HG03442 (cell line): ENCODE measurements at regions not wholly inside any gene's neighbourhood (a gene's known extent, or its start where the extent isn't known, plus 50 kb on each side); places are given as distances from the start of the nearest gene placed in this dataset.
"Not testable (repeated sequence)": the region's sequence is repeated elsewhere in the genome, so short reads cannot be mapped to it uniquely, and the experiment has no call there.

Experiments used
- ATAC-seq: cut with Tn5 transposase; IDR thresholded peaks from one replicate; pipeline ENCODE4 v1.9.1; 2021; ENCODE audit warnings: mild to moderate bottlenecking, moderate library complexity; ENCODE audit not compliant: unreplicated experiment

DNA sequence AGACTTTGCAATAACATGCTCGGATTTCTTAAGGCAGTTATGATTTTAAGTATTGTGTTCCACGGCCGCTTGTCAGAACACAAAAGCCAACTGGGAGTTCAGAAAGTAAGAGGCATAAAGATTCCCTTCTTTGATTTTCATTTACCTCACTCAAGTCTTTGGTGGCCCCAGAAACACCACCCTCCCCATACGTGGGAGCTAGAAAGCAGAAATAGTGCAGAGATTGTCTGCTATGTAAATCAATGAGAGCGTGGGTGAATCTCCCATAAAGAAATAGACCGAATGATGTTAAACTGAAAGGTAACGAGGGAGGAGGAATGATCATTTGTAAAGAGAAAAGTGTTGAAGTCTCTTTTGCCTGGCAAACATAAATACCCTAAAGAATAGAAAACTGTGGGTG is 322.1 kb upstream of the ETAA1 start:
- no peak for ATAC-seq

DNA sequence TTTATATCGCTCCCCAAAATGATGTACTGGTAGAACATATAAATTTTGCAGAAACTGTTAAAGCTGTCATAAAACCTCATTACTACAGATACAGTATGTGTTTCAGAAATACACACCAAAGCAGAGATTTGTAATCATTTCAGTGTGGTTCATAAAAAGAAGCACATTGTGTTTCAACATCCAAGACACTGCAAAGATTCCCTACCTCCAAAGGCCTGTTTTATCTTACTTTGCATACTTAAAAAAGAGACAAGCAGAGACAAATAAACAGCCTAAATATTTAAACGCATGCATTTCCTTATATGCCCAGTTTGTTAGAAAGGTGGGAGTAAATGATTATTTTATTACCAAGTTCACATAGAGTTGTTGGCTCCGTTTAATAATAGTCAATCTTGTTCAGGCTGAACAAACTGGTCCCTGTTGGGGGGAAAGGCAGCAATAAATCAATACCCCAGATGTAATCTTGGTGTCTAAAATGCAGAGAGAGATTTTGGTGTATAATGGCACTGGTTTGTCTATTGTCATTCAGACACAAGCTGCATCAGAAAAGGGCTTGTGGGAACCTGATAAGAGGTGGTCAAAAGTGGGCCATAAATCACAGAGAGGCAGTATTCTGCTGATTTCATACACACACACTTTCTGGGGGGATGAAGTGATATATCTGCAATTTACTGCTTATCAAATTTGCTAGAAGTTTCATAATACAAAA is 321.4 kb upstream of the ETAA1 start:
- ATAC-seq, result no peak

DNA sequence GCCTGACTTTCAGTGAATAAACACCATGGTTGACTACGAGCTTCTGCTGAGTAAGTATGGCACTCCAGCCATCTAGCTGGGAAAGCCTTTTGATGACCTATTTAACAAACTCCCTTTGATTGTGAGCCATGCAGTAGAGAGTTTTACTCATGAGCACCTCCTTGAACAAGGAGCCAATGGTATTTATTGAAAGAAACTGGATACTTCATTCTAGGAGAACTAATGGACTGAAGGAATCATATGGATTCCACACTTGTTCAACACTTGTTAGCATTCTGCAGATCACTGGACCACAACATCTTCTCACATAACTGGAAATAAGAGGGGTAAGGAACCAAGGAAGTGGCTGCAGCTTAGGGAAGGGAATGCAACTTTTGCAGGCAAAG is 320.9 kb upstream of the ETAA1 start:
- ATAC-seq, result no peak

DNA sequence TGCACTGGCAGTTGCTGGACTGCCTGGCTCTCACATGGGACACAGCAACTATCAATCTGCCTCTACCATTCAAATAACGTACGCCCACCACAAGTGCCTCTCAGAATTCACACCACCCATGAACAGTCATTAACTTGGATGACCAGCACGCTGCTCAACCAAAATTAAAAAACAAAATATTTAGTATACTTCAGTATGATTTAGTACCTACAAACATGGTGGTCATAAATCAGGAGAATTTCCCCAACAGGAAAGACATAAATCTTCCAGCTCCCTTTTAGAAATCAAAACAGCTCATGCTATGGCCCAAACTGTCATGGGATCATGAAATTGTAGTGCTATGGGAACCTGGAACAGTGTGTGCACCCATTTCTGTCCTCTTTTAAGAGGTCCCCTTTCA is 317.4 kb upstream of the ETAA1 start:
- no peak for ATAC-seq

DNA sequence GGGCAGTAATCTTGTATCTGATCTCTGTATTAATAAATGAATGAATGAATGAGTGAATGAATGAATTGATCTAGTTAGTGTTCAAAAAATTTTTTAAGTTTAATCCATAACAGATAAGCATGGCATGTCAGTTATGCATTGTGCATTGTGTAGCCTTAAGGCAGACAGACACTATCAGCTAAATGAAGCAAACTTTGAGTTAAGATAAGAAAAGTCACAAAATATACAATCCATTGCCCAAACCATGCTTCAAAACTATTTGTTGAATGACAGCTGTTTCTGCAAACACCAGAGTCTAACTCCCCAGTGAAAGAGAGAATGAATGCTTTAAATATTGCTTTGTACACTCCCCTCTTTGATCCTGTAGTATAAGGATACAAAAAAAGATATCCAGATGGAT is 314.3 kb upstream of the ETAA1 start:
- no peak for ATAC-seq

DNA sequence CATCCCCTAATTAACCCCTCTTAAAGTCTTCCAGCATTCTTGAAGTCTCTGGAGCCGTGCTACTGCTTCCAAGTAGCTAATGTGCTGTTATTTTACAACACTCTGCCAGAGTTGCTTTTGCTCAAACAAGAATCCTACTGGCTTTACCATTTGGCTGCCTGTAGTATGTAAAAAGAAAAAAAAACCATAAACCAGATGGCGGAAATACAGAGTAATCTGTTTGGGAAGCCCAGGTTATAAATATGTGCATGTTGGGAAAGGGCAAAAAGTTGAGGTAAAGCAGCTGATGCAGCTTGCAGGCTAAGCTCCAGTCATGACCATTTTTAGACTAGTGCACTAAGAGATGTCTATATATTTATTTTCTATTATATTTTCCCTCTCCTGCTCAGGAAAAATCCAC is 313.2 kb upstream of the ETAA1 start:
- no peak for ATAC-seq

DNA sequence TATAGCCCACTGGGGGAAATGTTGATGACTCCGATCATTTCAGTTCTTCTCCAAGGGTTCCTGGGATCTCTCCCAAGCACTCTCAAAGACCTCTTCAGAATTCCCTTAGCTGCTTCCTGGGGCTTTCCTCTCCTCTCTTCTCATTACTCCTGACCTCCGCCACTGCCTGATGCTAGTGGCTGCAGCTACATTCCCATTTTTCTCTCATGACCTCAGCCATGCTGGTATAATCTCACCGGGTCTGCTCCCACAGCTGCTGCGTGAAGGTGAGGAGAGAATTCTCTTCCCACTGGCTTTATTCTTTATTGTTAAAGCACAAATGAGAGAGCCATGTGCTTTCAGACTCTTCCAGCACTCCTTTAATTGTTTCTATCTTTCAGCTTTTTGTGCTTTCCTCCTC is 312.0 kb upstream of the ETAA1 start:
- no peak for ATAC-seq

DNA sequence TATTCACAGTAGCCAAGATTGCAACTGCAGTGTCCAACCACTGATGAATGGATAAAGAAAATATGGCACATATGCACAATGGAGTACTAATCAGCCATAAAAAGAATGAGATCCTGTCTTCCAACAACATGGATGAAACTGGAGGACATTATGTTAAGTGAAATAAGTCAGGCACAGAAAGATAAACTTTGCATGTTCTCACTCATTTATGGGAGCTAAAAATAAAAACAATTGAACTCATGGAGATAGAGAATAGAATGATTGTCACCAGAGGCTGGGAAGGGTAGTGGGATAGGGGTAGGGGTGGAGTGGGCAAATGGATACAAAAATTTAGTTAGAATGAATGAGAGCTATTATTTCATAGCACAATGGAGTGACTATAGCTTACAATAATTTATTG is 305.5 kb upstream of the ETAA1 start:
- no peak for ATAC-seq

DNA sequence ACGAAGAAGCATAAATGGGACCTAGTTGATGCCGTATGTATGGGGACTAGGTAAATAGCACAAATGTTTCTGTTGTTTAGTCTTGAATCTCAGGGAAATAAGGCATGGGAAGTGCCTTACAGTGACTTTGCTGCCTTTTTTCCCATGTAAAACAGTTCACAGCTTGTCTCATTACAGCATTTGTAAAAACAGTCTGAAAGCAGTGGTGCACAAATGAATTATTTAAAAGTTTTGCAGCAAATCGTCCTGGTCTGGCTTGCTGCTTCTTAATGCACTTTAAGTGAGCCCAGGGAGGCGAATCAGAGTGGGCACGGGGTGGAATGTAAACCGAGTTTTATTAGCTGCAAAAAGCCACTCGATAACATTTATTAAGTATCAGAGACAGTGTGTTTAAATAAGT is 302.0 kb upstream of the ETAA1 start:
- ATAC-seq, result no peak

DNA sequence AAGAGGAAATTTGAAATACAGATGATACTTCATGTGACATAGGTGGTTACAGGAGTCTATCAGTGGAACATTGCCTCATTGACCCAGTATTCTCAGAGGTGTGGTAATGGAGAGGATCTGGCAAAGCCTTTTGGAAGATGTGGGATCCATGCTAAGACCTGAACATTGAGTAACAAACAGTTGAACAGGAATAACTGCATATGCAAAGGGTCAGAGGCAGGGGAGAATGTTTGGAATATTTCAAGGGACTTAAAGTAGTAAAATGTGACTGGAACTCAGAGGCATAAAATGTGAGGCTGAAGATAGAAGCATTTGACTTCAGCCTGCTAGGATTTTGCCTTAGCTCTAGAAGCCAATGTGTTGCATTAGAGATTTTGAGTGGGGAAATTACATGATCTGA is 300.2 kb upstream of the ETAA1 start:
- no peak for ATAC-seq

DNA sequence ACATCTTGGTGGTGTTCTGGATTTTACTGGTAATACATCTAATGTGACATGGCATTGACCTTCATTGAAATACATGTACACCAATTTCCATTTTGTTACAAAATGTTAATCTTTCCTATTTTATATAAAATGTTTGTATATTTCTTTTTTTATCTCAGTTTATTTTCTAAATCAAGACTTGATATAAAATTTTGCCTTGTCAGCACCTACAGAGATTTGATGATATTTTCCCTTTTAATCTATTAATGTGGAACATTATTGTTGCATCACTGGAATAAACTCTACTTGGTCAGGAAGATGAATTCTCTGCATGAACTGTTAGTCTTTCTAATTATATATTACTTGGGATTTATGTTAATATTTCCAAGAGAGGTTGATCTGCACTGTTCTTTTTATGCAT is 294.0 kb upstream of the ETAA1 start:
- ATAC-seq, result no peak

DNA sequence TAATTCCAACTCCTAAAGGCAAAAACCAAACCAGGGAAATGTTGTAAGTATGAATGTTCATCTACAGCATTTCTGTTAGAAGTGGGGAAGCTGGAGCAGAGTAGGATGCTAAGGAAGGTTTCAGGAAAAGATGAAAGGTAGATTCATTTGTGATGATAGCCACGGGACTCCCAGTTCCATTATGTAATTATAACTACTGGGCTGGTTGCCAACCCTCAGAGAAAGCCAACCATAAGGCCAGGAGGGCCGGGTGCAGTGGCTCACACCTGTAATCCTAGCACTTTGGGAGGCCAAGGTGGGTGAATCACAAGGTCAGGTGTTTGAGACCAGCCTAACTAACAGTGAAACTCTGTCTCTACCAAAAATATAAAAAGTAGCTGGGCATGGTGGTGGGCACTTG is 288.9 kb upstream of the ETAA1 start:
- no peak for ATAC-seq

DNA sequence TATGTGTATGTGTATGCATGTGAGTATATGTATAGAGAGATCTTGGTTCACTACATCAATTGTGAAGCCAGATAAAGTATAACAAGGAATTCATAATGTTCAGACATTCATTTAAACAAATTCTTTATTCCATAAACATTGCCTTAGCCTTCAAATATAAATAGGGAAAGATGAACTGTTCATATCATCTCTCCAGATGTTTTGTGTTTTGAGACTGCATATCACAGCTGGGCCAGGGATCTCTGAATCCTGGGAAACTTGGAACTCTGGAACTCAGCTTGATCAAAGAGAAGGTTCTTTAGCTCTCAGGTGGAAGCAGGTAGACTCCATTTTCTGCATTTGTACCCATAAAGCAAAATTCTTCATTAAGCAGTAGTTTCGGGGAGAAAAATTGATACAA is 272.6 kb upstream of the ETAA1 start:
- ATAC-seq, result no peak

DNA sequence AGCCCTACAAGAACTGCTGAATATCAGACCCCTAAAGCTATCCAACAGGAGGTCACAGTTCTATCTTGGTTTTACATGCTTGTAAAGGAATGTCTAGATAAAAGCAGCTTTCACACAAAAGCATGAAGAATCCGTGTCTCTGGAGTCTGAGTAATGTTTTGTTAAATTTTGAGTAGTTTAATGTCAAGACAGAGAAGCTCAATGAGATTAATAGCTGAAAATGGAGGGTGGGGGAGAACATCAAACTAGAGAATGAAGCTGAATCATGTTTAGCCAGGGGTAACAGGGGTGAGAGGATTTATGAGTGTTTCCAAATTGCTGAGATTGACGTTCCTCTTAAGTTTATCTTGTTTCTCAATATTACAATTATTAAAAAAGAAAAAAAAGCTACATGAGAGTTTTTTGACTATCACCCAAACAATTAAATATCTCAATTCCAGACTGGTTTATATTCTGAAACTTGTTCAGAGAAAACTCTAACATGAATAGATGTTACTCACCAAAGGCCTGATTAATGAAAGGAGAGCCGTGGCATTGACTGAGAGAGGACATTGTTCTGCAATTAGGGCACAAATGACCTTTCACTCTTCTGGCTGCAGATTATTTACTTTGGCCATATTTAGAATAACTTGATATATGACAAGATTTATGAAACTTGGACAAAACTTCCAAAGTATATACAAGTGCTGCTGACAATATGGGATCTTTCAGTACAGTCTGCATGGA is 266.4 kb upstream of the ETAA1 start:
- no peak for ATAC-seq

DNA sequence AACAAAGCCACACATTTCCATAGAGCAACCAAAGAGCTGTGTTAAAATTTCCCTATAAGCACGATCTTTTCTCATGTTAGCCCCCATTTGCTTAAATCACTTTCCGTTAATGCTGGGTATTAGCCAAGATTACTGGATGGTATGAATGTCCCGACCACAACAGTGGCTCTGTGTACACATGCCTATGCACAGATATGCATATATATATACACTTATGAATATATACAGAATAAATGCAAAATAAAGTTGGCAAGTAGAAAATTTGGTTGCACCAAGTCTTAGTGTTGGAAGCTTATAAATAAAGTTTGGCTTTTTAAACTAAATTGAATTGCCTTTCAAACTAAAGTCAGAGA is 265.9 kb upstream of the ETAA1 start:
- ATAC-seq, result no peak

DNA sequence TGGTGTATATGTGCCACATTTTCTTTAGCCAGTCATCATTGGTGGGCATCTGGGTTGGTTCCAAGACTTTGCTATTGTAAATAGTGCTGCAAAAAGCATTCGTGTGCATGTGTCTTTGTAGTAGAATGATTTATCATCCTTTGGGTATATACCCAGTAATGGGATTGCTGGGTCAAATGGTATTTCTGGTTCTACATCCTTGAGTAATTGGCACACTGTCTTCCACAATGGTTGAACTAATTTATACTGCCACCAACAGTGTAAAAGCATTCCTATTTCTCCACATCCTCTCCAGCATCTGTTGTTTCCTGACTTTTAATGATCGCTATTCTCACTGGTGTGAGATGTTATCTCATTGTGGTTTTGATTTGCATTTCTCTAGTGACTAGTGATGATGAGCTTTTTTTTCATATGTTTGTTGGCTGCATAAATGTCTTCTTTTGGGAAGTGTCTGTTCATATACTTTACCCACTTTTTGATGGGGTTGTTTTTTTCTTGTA is 264.6 kb upstream of the ETAA1 start:
- ATAC-seq, result not testable (repeated sequence)

DNA sequence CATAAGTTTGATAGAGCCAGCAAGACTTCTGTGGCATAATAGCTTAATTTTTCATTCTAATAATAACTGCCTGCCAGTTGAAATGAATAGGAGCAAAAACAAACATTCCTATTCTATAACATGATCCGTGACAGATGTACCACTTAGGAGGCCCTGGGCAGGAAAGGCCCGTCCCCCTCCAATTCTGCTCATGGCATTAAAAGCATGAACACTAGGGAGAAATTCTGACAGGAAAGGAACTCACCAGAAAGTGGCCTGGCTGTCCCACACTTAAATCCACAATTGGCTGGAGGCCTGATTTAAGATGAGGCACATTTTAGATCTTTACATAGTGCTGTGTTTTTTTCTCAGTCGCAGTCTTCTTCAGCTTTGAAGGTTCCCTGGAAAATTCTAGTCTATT is 261.9 kb upstream of the ETAA1 start:
- no peak for ATAC-seq

DNA sequence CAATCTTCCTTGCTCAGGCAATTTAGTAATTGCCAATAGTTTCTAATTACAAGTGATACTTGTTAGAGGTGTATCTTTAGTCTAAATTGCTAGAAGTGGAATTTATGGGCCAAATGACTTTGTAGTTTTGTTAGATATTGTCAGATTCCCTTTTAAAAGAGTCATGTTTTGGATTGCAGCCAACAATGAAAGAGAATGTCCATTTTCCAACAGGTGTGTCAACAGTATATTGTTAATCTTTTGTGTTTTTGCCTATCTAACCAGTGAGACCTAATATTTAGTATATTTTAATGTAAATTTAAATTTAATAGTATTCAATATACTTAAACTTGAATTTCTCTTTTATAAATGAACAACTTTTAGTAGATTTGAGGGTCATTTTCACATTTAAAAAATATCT is 259.4 kb upstream of the ETAA1 start:
- ATAC-seq, result no peak

DNA sequence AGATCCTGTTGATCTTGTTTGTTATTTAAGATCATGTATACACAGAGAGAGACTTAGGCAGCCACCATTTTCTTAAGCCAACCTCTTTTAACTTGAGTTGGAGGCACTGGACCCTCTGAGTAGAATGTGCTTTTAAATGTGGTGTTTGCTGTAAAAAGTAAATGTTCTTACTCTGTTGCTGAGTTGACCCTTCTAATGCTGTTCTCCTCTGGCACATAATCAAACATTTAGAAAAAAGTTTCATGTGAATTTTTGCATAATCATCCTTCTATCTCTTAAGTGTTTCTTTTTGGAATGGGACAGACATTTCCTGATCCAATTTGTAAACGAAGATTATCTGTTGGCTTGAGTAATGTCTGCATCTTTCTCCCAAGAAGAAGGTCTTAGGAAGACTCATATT is 255.1 kb upstream of the ETAA1 start:
- ATAC-seq, result no peak

DNA sequence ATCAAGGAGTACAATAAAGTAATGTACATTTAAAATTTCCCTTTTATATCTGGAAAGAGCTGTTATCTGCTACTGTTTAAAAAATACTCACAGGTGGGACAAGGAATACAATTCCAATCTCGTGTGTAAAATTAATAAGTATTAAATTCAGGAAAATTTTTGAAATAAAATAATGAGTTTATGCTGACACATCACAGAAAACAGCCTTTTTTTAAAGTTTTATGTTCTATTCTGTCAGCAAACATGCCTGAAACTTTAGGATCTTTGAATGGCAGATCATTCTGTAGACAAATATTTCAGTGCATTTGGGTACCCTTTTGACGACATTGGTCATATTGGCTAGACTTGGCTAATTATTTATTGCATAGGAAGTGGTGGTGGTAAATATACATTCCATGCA is 254.4 kb upstream of the ETAA1 start:
- no peak for ATAC-seq

DNA sequence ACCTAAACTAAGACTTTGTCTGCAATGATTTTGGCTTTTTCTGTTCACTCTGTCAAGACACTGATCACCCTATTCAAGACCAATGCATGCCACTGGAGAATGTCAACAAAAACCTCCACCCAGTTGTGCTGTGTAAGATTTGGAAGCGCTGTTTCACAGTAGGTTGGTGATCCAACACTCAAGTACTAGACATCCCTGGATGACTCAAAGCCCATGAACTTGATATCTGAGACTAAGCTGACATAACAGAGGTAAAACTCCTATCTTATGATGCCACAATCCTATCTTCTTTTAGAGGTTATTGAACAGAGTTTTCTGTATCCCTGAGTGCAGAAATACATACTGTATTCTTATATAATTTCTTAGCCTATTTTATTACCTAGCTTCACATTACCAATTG is 251.3 kb upstream of the ETAA1 start:
- no peak for ATAC-seq

DNA sequence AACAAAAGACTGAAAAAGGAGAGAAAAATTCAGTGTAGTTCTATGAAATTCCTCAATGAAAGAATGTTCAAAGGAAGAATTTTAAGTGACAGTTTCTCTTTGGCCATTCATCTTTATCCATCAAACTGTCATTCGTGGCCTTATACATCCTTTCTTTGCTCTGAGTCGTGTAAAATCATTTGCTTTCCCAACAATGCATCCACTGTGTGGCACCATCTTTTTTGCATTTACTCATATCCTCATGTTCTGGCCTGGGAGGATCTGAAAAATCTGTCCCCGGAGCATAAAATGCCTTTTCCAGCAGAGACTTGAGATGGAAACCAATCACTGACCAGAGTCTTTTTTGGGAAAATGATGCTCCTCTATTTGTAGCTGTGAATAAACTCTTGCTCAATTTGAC is 240.3 kb upstream of the ETAA1 start:
- no peak for ATAC-seq

DNA sequence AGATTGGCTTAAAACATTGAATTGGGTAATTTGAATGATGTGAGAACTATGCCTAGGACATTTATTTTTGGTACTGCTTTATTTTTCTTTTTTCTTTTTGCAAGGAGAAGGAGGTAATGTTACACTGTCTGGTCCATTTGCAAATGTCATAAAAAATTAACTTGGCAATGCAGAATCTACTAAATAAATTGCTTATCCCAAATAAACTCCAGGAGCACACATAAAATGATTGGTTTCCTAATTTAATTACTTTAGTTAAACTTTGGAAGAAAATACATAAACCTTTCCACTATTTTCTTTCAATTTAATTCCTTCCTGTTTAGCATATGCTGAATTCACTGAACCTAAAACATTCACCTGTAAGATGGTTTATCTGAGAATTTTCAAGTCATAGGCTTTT is 238.4 kb upstream of the ETAA1 start:
- no peak for ATAC-seq
